Osteocyte (in vitro differentiated cells): ENCODE measurements at regions not wholly inside any gene's neighbourhood (a gene's known extent, or its start where the extent isn't known, plus 50 kb on each side); places are given as distances from the start of the nearest gene placed in this dataset.

Experiments used
- DNase-seq: peaks from one replicate; pipeline ENCODE4 v3.0.0; 2021; ENCODE audit warnings: mixed read lengths; ENCODE audit not compliant: unreplicated experiment; ENCODE audit errors: extremely low spot score
- H3K27ac Mint-ChIP-seq: one replicate; pipeline ENCODE4 v1.8.0; 2021; ENCODE audit warnings: mild to moderate bottlenecking, mixed read lengths; ENCODE audit not compliant: unreplicated experiment
- H3K27me3 Mint-ChIP-seq: one replicate; pipeline ENCODE4 v1.8.0; 2021; ENCODE audit warnings: mixed read lengths; ENCODE audit not compliant: unreplicated experiment
- H3K36me3 Mint-ChIP-seq: one replicate; pipeline ENCODE4 v1.8.0; 2021; ENCODE audit warnings: mixed read lengths; ENCODE audit not compliant: unreplicated experiment
- H3K4me1 Mint-ChIP-seq: one replicate; pipeline ENCODE4 v1.8.0; 2021; ENCODE audit warnings: mixed read lengths; ENCODE audit not compliant: unreplicated experiment
- H3K4me3 Mint-ChIP-seq: one replicate; pipeline ENCODE4 v1.8.0; 2021; ENCODE audit warnings: mild to moderate bottlenecking, moderate library complexity, mixed read lengths; ENCODE audit not compliant: unreplicated experiment
- H3K9me3 Mint-ChIP-seq: one replicate; pipeline ENCODE4 v1.8.0; 2021; ENCODE audit warnings: mixed read lengths; ENCODE audit not compliant: unreplicated experiment
- CTCF ChIP-seq: fragments of 200-600 bp; sonication (generic); IDR thresholded peaks from 2 replicates; pipeline ENCODE4 v1.5.0; 2021; ENCODE audit warnings: antibody characterized with exemption, mild to moderate bottlenecking, moderate library complexity

GRCh38 chr12:90888316-90888715, 66.7 kb downstream of the CCER1 start:
- Mint-ChIP-seq H3K27me3 (no peaks in the 10 kb centered on the region), H3K9me3 (peaks cover 11% of the 10 kb centered on the region), H3K4me3 (no peak overlapping the region), H3K36me3 (no peaks in the 10 kb centered on the region), H3K4me1 (no peaks in the 10 kb centered on the region), H3K27ac (no peak overlapping the region)
- DNase-seq = no peak
- TF ChIP-seq CTCF = no peak

DNA sequence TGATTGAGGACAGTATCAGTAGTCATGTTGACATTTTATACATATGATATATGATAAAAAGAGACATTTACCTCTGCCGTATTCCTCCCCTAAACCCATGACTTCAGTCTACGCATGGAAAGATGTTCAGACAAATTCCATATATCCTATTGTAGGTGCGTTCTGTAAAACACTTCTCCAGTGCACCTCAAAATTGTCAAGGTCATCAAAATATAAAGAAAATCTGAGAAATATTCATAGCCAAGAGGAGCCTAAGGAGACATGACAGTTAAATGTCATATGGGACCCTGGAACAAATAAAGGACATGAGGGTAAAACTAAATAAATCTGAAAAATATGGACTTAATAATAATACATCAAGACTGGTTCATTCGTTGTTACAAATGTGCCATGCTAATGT, 71.5 kb downstream of the CCER1 start:
- Mint-ChIP-seq H3K27me3 (no peaks in the 10 kb centered on the region), H3K9me3 (peaks cover 10% of the 10 kb centered on the region), H3K27ac (no peak overlapping the region), H3K36me3 (no peaks in the 10 kb centered on the region), H3K4me1 (no peaks in the 10 kb centered on the region), H3K4me3 (no peak overlapping the region)
- DNase-seq = no peak
- TF ChIP-seq CTCF = no peak

DNA sequence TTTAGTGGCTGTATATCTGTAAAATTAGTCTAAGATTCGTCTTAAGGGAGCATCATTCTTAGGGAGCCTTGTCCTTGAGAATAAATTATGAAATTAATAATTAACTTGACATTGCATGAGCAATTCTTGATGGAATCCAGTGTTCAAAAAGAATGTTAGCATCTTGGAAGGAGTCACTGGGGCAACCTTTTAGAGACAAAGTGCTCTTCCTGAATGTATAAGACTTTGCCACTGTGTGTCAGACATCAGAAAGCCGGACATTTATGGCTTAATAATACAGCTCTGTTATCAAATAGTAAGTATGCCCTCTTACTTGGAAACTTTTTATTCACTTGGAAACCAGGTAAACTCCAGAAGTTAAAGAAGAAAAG, 83.3 kb downstream of the CCER1 start:
- H3K36me3 Mint-ChIP-seq = no peaks in the 10 kb centered on the region
- TF ChIP-seq CTCF = no peak
- DNase-seq = no peak
- H3K27me3 Mint-ChIP-seq = no peaks in the 10 kb centered on the region
- H3K27ac Mint-ChIP-seq = no peak overlapping the region
- peaks cover 6% of the 10 kb centered on the region for H3K9me3 Mint-ChIP-seq
- H3K4me1 Mint-ChIP-seq = no peaks in the 10 kb centered on the region
- H3K4me3 Mint-ChIP-seq = no peak overlapping the region

- no peak overlapping the region for H3K27ac Mint-ChIP-seq
- DNase-seq = no peak
Measured at GRCh38 chr12:90870971-90871725, 83.8 kb downstream of the CCER1 start.

DNA sequence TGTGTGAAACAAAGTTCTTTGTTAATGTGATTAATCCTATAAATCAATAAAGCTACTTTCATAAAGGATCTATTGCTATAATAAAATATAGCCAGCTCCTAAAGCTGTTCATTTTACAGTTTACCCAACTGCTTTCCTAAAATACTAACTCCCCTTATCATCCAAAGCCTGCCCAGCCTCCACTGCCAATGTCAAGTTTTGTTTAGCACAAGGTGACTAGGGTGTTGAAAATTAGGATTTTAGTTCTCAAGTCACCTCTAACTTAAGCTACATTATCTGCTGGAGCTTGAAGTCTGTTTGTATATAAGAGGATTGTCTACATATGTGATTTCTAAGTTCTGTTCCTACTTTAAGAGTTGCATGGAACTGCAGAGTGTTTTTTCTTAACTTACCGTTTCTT, 86.3 kb downstream of the CCER1 start:
- no peak for DNase-seq
- Mint-ChIP-seq H3K4me3 (no peak overlapping the region), H3K36me3 (no peaks in the 10 kb centered on the region), H3K9me3 (no peaks in the 10 kb centered on the region), H3K4me1 (no peaks in the 10 kb centered on the region), H3K27ac (no peak overlapping the region), H3K27me3 (no peaks in the 10 kb centered on the region)
- TF ChIP-seq CTCF = no peak

More at GRCh38 chr12:90870971-90871725, 83.8 kb downstream of the CCER1 start:
- Mint-ChIP-seq H3K4me1 (no peaks in the 10 kb centered on the region), H3K9me3 (peaks cover 5% of the 10 kb centered on the region), H3K36me3 (no peaks in the 10 kb centered on the region), H3K4me3 (no peak overlapping the region), H3K27me3 (no peaks in the 10 kb centered on the region)
- TF ChIP-seq CTCF = no peak
